Stimulated activated CD4-positive, alpha-beta T cell treated with anti-CD3 and anti-CD28 coated beads, Interleukin-4, amount 100 ng/mL, for 48 hours (primary cell): ENCODE measurements at regions not wholly inside any gene's neighbourhood (a gene's known extent, or its start where the extent isn't known, plus 50 kb on each side); places are given as distances from the start of the nearest gene placed in this dataset.

Source experiments
- DNase-seq, 2 donors: peaks; one replicate each; pipeline ENCODE4 v3.0.0-alpha.2; 2020; ENCODE audit warnings: low read depth in 2 of 2

DNA sequence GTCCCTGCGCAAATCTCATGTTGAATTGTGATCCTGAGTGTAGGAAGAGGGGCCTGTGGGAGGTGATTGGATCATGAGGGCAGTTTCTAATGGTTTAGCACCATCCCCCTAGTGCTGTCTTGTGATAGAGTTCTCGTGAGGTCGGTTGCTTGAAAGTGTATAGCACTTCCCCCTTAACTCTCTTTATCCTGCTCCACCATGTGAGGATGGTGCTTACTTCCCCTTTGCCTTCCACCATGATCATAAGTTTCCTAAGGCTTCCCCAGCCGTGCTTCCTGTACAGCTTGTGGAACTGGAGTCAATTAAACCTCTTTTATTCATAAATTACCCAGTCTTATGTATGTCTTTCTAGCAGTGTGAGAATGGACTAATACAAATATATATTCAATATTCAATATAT lies 303.7 kb upstream of the SEL1L start:
- DNase-seq = no peak

DNA sequence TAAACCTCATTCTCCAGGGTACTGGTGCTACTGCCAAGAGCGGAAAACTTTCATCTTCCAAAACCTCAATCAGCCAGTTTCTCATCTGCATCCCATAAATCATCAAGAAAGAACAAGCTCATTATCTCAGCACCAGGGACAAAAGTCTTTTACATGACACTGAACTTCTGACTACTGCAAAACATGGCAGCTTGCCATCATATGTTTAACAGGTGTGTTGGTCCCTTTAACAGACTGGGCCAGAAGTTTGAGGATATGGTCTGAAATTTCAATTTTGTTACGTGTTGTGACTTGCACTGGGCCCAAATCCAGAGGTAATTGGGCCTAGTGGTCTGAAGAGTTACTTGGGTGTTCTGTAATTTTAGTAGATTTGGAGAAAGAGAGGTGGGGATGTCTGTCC lies 305.4 kb upstream of the SEL1L start:
- DNase-seq = no peak

GRCh38 chr14:81841346-81841745 lies 307.7 kb upstream of the SEL1L start:
- no peak for DNase-seq

GRCh38 chr14:81849714-81850113 lies 316.1 kb upstream of the SEL1L start:
- no peak for DNase-seq

GRCh38 chr14:81855007-81855406 lies 321.4 kb upstream of the SEL1L start:
- no peak for DNase-seq

DNA sequence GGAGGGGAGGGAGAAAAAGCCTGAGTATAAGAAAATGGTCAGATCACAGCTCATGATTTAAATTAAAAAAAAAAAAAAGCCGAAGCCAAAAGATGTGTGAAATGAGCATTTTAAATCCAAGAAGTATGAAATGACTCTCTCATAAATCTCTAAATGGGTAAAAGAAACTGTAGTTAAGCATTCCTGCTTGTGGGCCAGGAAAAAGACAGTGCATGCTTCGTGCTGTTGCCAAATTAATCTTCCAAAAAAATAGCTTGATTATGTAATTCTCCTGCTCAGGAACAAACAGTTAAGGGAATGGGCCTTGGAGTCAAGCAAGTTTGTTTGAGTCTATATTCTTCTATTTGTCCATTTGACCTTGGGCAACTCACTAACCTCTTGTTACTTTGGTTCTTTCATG lies 325.4 kb upstream of the SEL1L start:
- no peak for DNase-seq

- DNase-seq = no peak
Observed at GRCh38 chr14:81868172-81868571, 334.5 kb upstream of the SEL1L start.

GRCh38 chr14:81871706-81872105 lies 338.1 kb upstream of the SEL1L start:
- DNase-seq = no peak

GRCh38 chr14:81884382-81884781 lies 350.7 kb upstream of the SEL1L start:
- no peak for DNase-seq

DNA sequence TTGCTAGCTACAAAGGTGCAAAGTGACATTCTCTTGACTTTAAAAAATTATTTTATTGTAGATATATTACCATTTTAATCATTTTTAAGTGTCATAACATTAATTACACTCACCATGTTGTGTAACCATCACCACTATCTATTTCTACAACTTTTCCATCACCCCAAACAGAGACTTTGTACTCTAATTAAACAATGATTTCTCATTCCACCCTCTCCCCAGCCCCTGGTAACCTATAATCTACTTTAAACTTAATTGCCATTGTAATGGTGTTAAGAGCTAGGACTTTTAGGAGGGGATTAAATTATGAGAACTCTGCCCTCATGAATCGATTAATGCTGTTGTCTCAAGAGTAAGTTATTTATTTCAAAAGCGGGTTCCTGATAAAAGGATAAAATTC lies 352.9 kb upstream of the SEL1L start:
- DNase-seq = no peak

GRCh38 chr14:81889529-81889928 lies 355.9 kb upstream of the SEL1L start:
- DNase-seq = no peak

DNA sequence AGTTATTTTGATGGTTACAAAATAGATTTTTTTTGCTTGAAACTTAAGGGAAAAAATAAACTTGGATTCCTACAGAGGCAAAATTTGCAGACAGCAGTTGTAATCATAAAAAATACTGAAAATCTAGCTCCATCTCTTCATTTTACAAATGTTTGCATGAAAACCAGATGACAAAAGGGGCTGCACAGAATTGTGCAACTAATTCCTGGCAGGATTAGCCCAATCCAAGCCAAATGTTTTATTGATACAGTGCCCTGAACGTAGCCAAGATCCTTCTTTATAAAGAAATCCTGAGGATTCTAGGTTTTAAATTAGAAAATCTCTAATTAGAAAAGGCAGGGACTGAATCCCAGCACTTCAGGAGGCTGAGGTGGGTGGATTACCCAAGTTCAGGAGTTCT lies 356.4 kb upstream of the SEL1L start:
- DNase-seq = no peak

DNA sequence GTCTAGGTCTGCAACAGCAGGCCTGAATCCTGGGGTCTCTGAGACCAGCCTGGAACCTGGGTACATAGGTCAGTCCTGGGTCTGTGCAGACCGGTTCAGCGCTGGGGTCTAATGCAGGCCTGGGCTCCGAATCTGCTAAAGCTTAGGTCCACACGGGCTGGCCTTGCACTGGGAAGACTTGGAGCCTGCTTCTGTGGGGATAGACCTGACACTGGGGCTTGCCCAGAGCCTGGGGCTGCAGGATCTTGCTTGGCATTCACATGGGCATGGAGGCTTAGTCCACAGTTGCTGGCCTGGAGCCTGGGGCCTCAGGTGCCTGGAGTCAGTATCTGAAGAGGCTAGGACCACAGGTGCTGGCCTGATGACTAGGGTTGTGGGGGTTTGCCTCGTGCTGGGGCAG lies 369.8 kb upstream of the SEL1L start:
- no peak for DNase-seq

DNA sequence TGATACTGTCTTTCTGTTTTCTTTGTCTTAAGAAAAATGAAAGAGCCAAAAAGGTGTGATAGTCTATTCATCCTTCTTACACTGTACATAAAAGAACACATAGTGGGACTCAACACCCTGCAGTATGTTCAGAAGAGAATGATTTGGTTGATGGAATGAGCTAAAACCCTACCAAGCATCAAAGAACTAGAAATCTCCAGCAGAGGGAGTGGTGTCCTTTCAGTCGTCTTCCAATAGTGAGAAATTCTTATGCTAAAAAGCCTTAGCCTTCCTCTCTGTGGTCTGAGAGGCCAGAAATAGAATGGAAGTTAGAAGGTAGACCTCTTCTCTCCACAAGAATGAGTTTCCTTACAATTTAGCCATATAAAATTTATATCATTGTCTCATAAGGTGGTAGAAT lies 393.4 kb upstream of the SEL1L start:
- no peak for DNase-seq

GRCh38 chr14:81931828-81932227 lies 398.2 kb upstream of the SEL1L start:
- no peak for DNase-seq

DNA sequence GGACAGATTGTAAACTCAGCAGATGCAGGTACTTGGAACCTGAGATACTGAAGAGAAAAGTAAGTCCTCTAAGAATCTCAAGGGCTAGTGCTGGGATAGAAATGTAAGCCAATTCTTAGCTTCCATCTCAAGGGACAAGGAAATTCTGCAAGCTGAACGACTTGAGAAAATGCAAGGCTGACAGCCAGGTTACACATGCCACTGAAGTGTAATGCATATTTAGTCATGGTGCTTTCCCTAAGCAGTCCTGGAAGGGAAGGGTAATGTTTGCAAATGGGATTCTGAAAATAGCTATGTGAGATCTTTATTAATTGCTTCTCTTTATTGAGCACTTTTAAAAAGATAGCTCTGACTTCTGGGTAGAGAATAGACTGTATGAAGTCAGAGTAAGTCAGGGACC lies 402.7 kb upstream of the SEL1L start:
- no peak for DNase-seq

DNA sequence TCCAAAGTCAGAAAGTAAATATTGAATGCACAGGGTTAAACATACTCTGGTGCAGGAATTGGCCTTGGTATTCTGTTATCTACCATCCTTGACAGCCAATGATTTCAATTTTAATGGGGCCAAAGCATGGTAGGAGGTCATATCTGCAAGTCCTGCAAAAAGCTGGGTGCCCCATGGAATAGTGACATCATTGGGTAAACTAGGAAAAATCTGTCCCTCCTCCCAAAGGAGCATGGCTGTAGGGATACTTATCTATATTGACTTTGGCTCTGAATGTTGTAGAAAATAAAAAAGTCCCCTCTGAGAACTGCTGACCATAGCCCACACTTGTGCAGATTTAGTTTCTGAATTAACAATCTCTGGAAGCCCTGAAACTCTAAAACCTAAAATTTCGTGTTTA lies 403.2 kb upstream of the SEL1L start:
- DNase-seq = no peak

GRCh38 chr14:81938341-81938740 lies 404.7 kb upstream of the SEL1L start:
- no peak for DNase-seq

DNA sequence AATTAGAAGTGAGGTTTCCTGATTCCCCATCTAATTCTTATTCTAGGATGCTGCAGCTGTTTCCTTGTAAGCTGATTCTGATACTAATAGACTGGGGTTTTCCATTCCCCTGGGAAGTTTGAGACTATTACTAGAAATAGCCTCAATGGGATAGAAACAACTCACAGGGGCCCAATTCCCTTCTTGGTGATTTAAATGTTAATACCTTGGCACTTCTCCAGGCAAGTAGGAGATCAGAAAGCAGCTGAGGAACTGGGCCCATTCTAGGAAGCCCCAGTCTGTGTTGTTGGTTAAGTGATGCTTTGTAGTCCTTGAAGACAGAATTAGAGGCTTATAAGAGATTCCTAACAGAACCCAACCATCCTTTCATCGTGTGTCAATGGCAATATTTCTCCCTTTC lies 407.0 kb upstream of the SEL1L start:
- DNase-seq = no peak

GRCh38 chr14:81942071-81942470 lies 408.4 kb upstream of the SEL1L start:
- DNase-seq = no peak

- DNase-seq = no peak
Observed at GRCh38 chr14:81946375-81946774, 412.7 kb upstream of the SEL1L start.

- DNase-seq = no peak
Observed at GRCh38 chr14:81946834-81947798, 413.5 kb upstream of the SEL1L start.

GRCh38 chr14:81952917-81953316 lies 419.3 kb upstream of the SEL1L start:
- DNase-seq = no peak

DNA sequence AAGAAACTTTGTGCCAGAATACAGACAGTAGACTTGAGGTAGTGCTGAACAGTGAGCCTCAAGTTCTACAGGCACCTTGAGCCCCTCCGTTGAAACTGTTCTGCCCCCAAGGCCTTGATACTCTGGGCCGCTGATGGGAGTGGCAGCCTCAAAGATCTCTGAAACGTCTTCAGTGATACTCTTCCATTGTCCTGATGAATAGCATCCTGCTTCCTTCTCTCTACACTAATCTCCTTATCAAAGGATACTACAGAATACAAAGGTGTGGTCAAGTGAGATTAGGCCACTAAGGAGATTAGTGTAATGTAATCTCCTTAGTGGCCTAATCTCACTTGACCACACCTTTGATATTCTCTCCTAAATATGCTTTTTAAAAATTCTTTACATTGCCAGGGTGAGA lies 419.8 kb upstream of the SEL1L start:
- no peak for DNase-seq
